ENCODE measurements at regions not wholly inside any gene's neighbourhood (a gene's known extent, or its start where the extent isn't known, plus 50 kb on each side); places are given as distances from the start of the nearest gene placed in this dataset.

- no peak for TF ChIP-seq POLR2AphosphoS5 (IDR thresholded peaks at IDR 0.05; ENCODE audit: low read length)
- no peak for TF ChIP-seq MXI1 (IDR thresholded peaks at IDR 0.05; ENCODE audit: low read depth, low read length)
- no peak for TF ChIP-seq NR2C2 (IDR thresholded peaks at IDR 0.05; ENCODE audit: borderline replicate concordance, control insufficient read depth, insufficient read length, low read depth)
- no peak for TF ChIP-seq NRF1 (conservative IDR thresholded peaks at IDR 0.05; ENCODE audit: low read depth, low read length)
- TF ChIP-seq SP1 (IDR thresholded peaks at IDR 0.05; ENCODE audit: low read depth, low read length): no peak
- no peak for TF ChIP-seq CREM (IDR thresholded peaks at IDR 0.05; ENCODE audit: low read depth)
- no peak for TF ChIP-seq JUND (IDR thresholded peaks at IDR 0.05; ENCODE audit: low read depth, low read length)
- TF ChIP-seq RAD21 (IDR thresholded peaks at IDR 0.05; ENCODE audit: insufficient read depth, low read depth, low read length): no peak
- no peak for TF ChIP-seq BHLHE40 (IDR thresholded peaks at IDR 0.05; ENCODE audit: borderline replicate concordance in 1 of 2, low read depth in 2 of 2, low read length in 1 of 2)
- TF ChIP-seq ASH2L (IDR thresholded peaks at IDR 0.05; ENCODE audit: borderline replicate concordance, low read depth): no peak
- no peak for TF ChIP-seq RBBP5 (conservative IDR thresholded peaks at IDR 0.05)
- TF ChIP-seq, protein P1, sequence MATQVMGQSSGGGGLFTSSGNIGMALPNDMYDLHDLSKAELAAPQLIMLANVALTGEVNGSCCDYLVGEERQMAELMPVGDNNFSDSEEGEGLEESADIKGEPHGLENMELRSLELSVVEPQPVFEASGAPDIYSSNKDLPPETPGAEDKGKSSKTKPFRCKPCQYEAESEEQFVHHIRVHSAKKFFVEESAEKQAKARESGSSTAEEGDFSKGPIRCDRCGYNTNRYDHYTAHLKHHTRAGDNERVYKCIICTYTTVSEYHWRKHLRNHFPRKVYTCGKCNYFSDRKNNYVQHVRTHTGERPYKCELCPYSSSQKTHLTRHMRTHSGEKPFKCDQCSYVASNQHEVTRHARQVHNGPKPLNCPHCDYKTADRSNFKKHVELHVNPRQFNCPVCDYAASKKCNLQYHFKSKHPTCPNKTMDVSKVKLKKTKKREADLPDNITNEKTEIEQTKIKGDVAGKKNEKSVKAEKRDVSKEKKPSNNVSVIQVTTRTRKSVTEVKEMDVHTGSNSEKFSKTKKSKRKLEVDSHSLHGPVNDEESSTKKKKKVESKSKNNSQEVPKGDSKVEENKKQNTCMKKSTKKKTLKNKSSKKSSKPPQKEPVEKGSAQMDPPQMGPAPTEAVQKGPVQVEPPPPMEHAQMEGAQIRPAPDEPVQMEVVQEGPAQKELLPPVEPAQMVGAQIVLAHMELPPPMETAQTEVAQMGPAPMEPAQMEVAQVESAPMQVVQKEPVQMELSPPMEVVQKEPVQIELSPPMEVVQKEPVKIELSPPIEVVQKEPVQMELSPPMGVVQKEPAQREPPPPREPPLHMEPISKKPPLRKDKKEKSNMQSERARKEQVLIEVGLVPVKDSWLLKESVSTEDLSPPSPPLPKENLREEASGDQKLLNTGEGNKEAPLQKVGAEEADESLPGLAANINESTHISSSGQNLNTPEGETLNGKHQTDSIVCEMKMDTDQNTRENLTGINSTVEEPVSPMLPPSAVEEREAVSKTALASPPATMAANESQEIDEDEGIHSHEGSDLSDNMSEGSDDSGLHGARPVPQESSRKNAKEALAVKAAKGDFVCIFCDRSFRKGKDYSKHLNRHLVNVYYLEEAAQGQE (IDR thresholded peaks at IDR 0.05; ENCODE audit: low read depth, low read length): no peak
- TF ChIP-seq, protein P2, sequence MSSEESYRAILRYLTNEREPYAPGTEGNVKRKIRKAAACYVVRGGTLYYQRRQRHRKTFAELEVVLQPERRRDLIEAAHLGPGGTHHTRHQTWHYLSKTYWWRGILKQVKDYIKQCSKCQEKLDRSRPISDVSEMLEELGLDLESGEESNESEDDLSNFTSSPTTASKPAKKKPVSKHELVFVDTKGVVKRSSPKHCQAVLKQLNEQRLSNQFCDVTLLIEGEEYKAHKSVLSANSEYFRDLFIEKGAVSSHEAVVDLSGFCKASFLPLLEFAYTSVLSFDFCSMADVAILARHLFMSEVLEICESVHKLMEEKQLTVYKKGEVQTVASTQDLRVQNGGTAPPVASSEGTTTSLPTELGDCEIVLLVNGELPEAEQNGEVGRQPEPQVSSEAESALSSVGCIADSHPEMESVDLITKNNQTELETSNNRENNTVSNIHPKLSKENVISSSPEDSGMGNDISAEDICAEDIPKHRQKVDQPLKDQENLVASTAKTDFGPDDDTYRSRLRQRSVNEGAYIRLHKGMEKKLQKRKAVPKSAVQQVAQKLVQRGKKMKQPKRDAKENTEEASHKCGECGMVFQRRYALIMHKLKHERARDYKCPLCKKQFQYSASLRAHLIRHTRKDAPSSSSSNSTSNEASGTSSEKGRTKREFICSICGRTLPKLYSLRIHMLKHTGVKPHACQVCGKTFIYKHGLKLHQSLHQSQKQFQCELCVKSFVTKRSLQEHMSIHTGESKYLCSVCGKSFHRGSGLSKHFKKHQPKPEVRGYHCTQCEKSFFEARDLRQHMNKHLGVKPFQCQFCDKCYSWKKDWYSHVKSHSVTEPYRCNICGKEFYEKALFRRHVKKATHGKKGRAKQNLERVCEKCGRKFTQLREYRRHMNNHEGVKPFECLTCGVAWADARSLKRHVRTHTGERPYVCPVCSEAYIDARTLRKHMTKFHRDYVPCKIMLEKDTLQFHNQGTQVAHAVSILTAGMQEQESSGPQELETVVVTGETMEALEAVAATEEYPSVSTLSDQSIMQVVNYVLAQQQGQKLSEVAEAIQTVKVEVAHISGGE (CRISPR knock-in tag; IDR thresholded peaks at IDR 0.05): no peak
Observed at GRCh38 chr5:88396751-88397281, 128.2 kb upstream of the TMEM161B start.

Data from GM12878 (cell line).